ENCODE measurements at regions not wholly inside any gene's neighbourhood (a gene's known extent, or its start where the extent isn't known, plus 50 kb on each side); places are given as distances from the start of the nearest gene placed in this dataset.

- Histone ChIP-seq H3K79me2 (ENCODE audit: control insufficient read depth, insufficient read depth, low read length) (no peaks in the 10 kb centered on the region), H3K36me3 (replicated peaks in 1 of 2; ENCODE audit: control extremely low read depth in 1 of 2, control insufficient read depth in 1 of 2, extremely low read depth in 1 of 2, insufficient read depth in 2 of 2, low read length in 1 of 2) (no peaks in the 10 kb centered on the region), H3K4me2 (replicated peaks; ENCODE audit: low read depth, low read length, poor library complexity, severe bottlenecking) (no peak overlapping the region), H3K27ac (ENCODE audit: low read length in 2 of 2) (no peak overlapping the region), H3K9ac (ENCODE audit: low read length) (no peak overlapping the region), H3K9me3 (ENCODE audit: control extremely low read depth in 1 of 3, control insufficient read depth in 2 of 3, insufficient read depth in 1 of 3, low read length in 2 of 3) (no peaks in the 10 kb centered on the region), H3K4me3 (ENCODE audit: control extremely low read depth in 1 of 5, extremely low read depth in 1 of 5, insufficient read depth in 1 of 5, low read depth in 2 of 5, low read length in 4 of 5) (no peak overlapping the region), H4K20me1 (ENCODE audit: control insufficient read depth, insufficient read depth, low read length, poor library complexity, severe bottlenecking) (no peaks in the 10 kb centered on the region), H3K4me1 (ENCODE audit: control insufficient read depth in 2 of 2, insufficient read depth in 2 of 2, low read length in 2 of 2) (no peaks in the 10 kb centered on the region), H2AFZ (ENCODE audit: insufficient read depth, low read depth, low read length, poor library complexity, severe bottlenecking) (no peak overlapping the region), H3K27me3 (replicated peaks in 1 of 4; ENCODE audit: control extremely low read depth in 1 of 4, control insufficient read depth in 3 of 4, insufficient read depth in 4 of 4, low read length in 3 of 4) (no peaks in the 10 kb centered on the region)
- no peaks in the 10 kb centered on the region for H3K9me3 Mint-ChIP-seq (ENCODE audit: insufficient read depth)
- DNase-seq, result no peak
- CTCF ChIA-PET, result no interaction called here
- peaks cover 15% of the 10 kb centered on the region for H3K27me3 Mint-ChIP-seq
- TF ChIP-seq EZH2 (IDR thresholded peaks at IDR 0.05; ENCODE audit: borderline replicate concordance, insufficient read depth, low read depth, low read length, poor library complexity, severe bottlenecking), result no peak
- TF ChIP-seq, protein P1, sequence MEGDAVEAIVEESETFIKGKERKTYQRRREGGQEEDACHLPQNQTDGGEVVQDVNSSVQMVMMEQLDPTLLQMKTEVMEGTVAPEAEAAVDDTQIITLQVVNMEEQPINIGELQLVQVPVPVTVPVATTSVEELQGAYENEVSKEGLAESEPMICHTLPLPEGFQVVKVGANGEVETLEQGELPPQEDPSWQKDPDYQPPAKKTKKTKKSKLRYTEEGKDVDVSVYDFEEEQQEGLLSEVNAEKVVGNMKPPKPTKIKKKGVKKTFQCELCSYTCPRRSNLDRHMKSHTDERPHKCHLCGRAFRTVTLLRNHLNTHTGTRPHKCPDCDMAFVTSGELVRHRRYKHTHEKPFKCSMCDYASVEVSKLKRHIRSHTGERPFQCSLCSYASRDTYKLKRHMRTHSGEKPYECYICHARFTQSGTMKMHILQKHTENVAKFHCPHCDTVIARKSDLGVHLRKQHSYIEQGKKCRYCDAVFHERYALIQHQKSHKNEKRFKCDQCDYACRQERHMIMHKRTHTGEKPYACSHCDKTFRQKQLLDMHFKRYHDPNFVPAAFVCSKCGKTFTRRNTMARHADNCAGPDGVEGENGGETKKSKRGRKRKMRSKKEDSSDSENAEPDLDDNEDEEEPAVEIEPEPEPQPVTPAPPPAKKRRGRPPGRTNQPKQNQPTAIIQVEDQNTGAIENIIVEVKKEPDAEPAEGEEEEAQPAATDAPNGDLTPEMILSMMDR (IDR thresholded peaks at IDR 0.05), result no peak
- intact Hi-C loops (cut with micrococcal nuclease), result no loop called here
- no peaks in the 10 kb centered on the region for H3K4me1 Mint-ChIP-seq
- ATAC-seq (ENCODE audit: low read depth), result no peak
- no peak overlapping the region for H3K27ac Mint-ChIP-seq
- H3K4me3 Mint-ChIP-seq, result no peak overlapping the region
- POLR2A ChIA-PET, result no interaction called here
Observed at GRCh38 chr1:87263785-87264184, 64.9 kb upstream of the LMO4 start.

DNA sequence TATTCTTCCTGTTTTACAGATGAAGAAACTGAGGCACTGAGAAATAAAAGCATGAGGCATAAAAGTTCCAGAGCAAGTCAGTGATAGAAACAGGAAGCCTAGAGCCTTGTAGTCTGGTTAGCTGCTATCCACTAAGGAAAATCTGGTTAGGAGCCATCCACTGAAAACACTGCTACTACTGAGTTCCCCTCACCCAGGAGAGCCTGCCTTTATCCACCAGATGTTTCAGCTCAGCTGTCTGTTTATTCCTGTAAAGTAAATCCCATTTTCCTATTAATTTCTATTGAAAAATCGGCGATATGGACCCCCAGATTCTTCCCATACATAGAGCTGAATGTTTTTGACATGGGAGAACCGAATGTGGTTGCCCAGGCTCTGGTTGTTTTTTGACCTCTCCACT lies 63.7 kb upstream of the LMO4 start:
- no peak overlapping the region for H3K4me3 Mint-ChIP-seq
- no peak for ATAC-seq (ENCODE audit: low read depth)
- TF ChIP-seq EZH2 (IDR thresholded peaks at IDR 0.05; ENCODE audit: borderline replicate concordance, insufficient read depth, low read depth, low read length, poor library complexity, severe bottlenecking), result no peak
- TF ChIP-seq, protein P1 (IDR thresholded peaks at IDR 0.05), result no peak

More for the DNA sequence above, 63.7 kb upstream of the LMO4 start:
- no peaks in the 10 kb centered on the region for H3K79me2 ChIP-seq (ENCODE audit: control insufficient read depth, insufficient read depth, low read length)
- no CpG with 5 or more reads among the region's 3 CpGs for WGBS (ENCODE audit: insufficient coverage)
- no peaks in the 10 kb centered on the region for H3K36me3 ChIP-seq (replicated peaks in 1 of 2; ENCODE audit: control extremely low read depth in 1 of 2, control insufficient read depth in 1 of 2, extremely low read depth in 1 of 2, insufficient read depth in 2 of 2, low read length in 1 of 2)
- CTCF ChIA-PET, result no interaction called here
- no peak overlapping the region for H3K4me2 ChIP-seq (replicated peaks; ENCODE audit: low read depth, low read length, poor library complexity, severe bottlenecking)
- H3K27ac Mint-ChIP-seq, result no peak overlapping the region
- H3K27me3 ChIP-seq (replicated peaks in 1 of 4; ENCODE audit: control extremely low read depth in 1 of 4, control insufficient read depth in 3 of 4, insufficient read depth in 4 of 4, low read length in 3 of 4), result no peaks in the 10 kb centered on the region
- no peak overlapping the region for H2AFZ ChIP-seq (ENCODE audit: insufficient read depth, low read depth, low read length, poor library complexity, severe bottlenecking)
- POLR2A ChIA-PET, result no interaction called here
- H3K27me3 Mint-ChIP-seq, result peaks cover 11% of the 10 kb centered on the region
- no peak overlapping the region for H3K9ac ChIP-seq (ENCODE audit: low read length)
- no peak overlapping the region for H3K27ac ChIP-seq (ENCODE audit: low read length in 2 of 2)
- no peaks in the 10 kb centered on the region for H3K9me3 ChIP-seq (ENCODE audit: control extremely low read depth in 1 of 3, control insufficient read depth in 2 of 3, insufficient read depth in 1 of 3, low read length in 2 of 3)
- intact Hi-C loops (cut with micrococcal nuclease), result no loop called here
- no peak overlapping the region for H3K4me3 ChIP-seq (ENCODE audit: control extremely low read depth in 1 of 5, extremely low read depth in 1 of 5, insufficient read depth in 1 of 5, low read depth in 2 of 5, low read length in 4 of 5)
- no peaks in the 10 kb centered on the region for H4K20me1 ChIP-seq (ENCODE audit: control insufficient read depth, insufficient read depth, low read length, poor library complexity, severe bottlenecking)
- DNase-seq, result no peak
- H3K4me1 Mint-ChIP-seq, result no peaks in the 10 kb centered on the region
- H3K4me1 ChIP-seq (ENCODE audit: control insufficient read depth in 2 of 2, insufficient read depth in 2 of 2, low read length in 2 of 2), result no peaks in the 10 kb centered on the region
- H3K9me3 Mint-ChIP-seq (ENCODE audit: insufficient read depth), result no peaks in the 10 kb centered on the region
